Stimulated activated CD4-positive, alpha-beta T cell treated with anti-CD3 and anti-CD28 coated beads, Interleukin-4, amount 100 ng/mL, for 48 hours (primary cell): ENCODE measurements at regions not wholly inside any gene's neighbourhood (a gene's known extent, or its start where the extent isn't known, plus 50 kb on each side); places are given as distances from the start of the nearest gene placed in this dataset.

Source experiments
- DNase-seq, 2 donors: peaks; one replicate each; pipeline ENCODE4 v3.0.0-alpha.2; 2020; ENCODE audit warnings: low read depth in 2 of 2

GRCh38 chr2:234601213-234601612 is 104.3 kb upstream of the ARL4C start:
- DNase-seq: no peak

- no peak for DNase-seq
Measured at GRCh38 chr2:234597576-234597861, 100.6 kb upstream of the ARL4C start.

- DNase-seq: no peak
Measured at GRCh38 chr2:234596696-234597575, 100.1 kb upstream of the ARL4C start.

GRCh38 chr2:234595829-234596228 is 98.9 kb upstream of the ARL4C start:
- no peak for DNase-seq

GRCh38 chr2:234594715-234595114 is 97.8 kb upstream of the ARL4C start:
- DNase-seq: no peak

GRCh38 chr2:234593636-234594035 is 96.8 kb upstream of the ARL4C start:
- DNase-seq: no peak

GRCh38 chr2:234592541-234592940 is 95.7 kb upstream of the ARL4C start:
- DNase-seq: no peak

- no peak for DNase-seq
Measured at GRCh38 chr2:234590076-234590475, 93.2 kb upstream of the ARL4C start.

- DNase-seq: no peak
Measured at GRCh38 chr2:234588054-234588430, 91.2 kb upstream of the ARL4C start.

- no peak for DNase-seq
Measured at GRCh38 chr2:234587341-234588053, 90.6 kb upstream of the ARL4C start.

GRCh38 chr2:234583331-234583730 is 86.5 kb upstream of the ARL4C start:
- DNase-seq: no peak

- DNase-seq: no peak
Measured at GRCh38 chr2:234580686-234581085, 83.8 kb upstream of the ARL4C start.

- DNase-seq: no peak
Measured at GRCh38 chr2:234579231-234579962, 82.5 kb upstream of the ARL4C start.

GRCh38 chr2:234578389-234578788 is 81.5 kb upstream of the ARL4C start:
- DNase-seq: no peak

GRCh38 chr2:234577191-234577590 is 80.3 kb upstream of the ARL4C start:
- no peak for DNase-seq

GRCh38 chr2:234571620-234572407 is 74.9 kb upstream of the ARL4C start:
- DNase-seq: no peak

- no peak for DNase-seq
Measured at GRCh38 chr2:234570476-234570875, 73.6 kb upstream of the ARL4C start.

GRCh38 chr2:234569776-234570430 is 73.0 kb upstream of the ARL4C start:
- no peak for DNase-seq

GRCh38 chr2:234566622-234567021 is 69.7 kb upstream of the ARL4C start:
- DNase-seq: no peak

GRCh38 chr2:234565842-234566619 is 69.2 kb upstream of the ARL4C start:
- no peak for DNase-seq

- DNase-seq: no peak
Measured at GRCh38 chr2:234565201-234565600, 68.3 kb upstream of the ARL4C start.
